GM19043 (cell line): ENCODE measurements at regions not wholly inside any gene's neighbourhood (a gene's known extent, or its start where the extent isn't known, plus 50 kb on each side); places are given as distances from the start of the nearest gene placed in this dataset.

Experiments used
- ATAC-seq: cut with Tn5 transposase; IDR thresholded peaks from one replicate; pipeline ENCODE4 v1.9.1; 2021; ENCODE audit warnings: low read depth; ENCODE audit not compliant: unreplicated experiment

DNA sequence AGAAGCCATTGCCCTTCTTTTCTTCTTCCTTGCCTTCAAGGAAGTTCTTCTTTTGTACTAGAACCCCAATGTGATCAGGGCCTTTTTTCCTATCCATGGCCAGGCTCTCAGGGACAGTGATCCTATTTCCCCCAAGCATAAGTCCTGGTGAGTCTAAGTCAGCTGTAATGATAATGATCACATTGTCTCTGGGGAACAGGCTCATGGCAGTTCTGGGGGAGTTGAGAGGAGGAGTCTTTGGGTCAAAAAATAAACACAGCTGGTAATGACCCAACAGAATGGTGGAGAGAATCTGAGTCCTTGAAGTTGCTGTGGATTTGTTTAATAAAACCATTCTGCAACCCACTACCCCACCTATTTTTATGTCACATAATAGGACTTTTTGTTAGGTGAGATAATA is 96.6 kb downstream of the SOCS6 start:
- ATAC-seq, result no peak

GRCh38 chr18:70384181-70384790 is 95.4 kb downstream of the SOCS6 start:
- no peak for ATAC-seq

- ATAC-seq, result no peak
These were observed 94.3 kb downstream of the SOCS6 start for GRCh38 chr18:70382992-70383717.

- no peak for ATAC-seq
These were observed 93.2 kb downstream of the SOCS6 start for GRCh38 chr18:70382017-70382416.

DNA sequence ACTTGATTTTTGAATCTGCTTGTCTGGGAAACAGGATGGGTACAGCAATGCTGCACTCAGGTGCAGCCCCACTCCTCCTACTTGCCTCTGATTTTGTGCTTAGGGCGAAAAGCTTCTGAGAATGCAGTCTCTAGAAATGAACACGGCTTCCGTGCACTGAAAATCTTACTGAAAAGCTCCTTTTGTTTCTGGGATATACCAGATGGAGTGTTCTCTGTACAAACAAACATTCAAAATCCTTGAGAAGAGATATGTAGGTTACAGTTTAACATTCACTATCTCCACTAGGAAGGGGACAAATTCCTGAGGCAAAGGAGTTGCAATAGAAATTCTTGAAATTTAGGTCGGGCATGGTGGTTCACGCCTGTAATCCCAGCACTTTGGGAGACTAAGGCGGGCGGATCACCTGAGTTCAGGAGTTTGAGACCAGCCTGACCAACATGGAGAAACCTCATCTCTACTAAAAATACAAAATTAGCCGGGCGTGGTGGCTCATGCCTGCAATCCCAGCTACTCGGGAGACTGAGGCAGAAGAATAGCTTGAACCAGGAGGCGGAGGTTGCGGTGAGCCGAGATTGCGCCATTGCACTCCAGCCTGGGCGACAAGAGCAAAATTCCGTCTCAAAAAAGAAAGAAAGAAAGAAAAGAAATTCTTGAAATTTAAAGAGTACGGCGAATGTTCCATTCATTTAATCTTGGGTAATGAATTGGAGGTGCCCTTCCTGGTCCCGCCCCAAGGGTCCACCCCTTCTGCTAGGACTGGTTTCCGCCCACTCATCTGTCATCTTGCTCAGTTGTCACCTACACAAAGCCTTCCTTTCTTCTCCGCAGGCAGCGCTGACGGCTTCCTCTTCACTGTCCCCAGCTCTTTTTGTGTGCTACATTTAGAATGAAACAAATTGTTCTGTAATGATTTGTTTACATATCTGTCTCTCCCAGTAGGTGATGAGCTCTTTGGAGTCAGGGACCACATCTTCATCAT is 92.4 kb downstream of the SOCS6 start:
- no peak for ATAC-seq
